Colonic mucosa (tissue), 4 donors: ENCODE measurements at regions not wholly inside any gene's neighbourhood (a gene's known extent, or its start where the extent isn't known, plus 50 kb on each side); places are given as distances from the start of the nearest gene placed in this dataset.

Experiments used
- DNase-seq: peaks from one replicate; pipeline ENCODE4 v3.0.0-alpha.2; 2020
- H3K27ac ChIP-seq: fragments of 200-600 bp; one replicate; pipeline ENCODE4 v1.8.0; 2021
- H3K27me3 ChIP-seq: fragments of 200-600 bp; one replicate; pipeline ENCODE4 v1.8.0; 2021
- H3K36me3 ChIP-seq: fragments of 200-600 bp; one replicate; pipeline ENCODE4 v1.8.0; 2021
- H3K4me1 ChIP-seq: fragments of 200-600 bp; one replicate; pipeline ENCODE4 v1.8.0; 2021; ENCODE audit warnings: mild to moderate bottlenecking
- H3K4me3 ChIP-seq: fragments of 200-600 bp; one replicate; pipeline ENCODE4 v1.8.0; 2021
- H3K9ac ChIP-seq, 2 donors: one replicate each; pipeline ENCODE4 v1.7.0; 2013; ENCODE audit warnings: control low read depth in 2 of 2, low read depth in 2 of 2, low read length in 2 of 2
- H3K9me3 ChIP-seq: fragments of 200-600 bp; one replicate; pipeline ENCODE4 v1.8.0; 2021
- intact Hi-C: fragments of 100-400 bp; cut with DNase I; formaldehyde crosslinking; loops from one replicate; pipeline ENCODE4 v1.14.1; 2022
- TF ChIP-seq, protein P1 (sequence below): fragments of 200-600 bp; IDR thresholded peaks from one replicate; pipeline ENCODE4 v1.8.0; 2022; ENCODE audit warnings: antibody characterized with exemption, mild to moderate bottlenecking
- donor health status: healthy.
- donor health status: DM: no; HTN: no; CAD: no.
- donor health status: DM: no; HTN: no; CAD: no.

DNA sequence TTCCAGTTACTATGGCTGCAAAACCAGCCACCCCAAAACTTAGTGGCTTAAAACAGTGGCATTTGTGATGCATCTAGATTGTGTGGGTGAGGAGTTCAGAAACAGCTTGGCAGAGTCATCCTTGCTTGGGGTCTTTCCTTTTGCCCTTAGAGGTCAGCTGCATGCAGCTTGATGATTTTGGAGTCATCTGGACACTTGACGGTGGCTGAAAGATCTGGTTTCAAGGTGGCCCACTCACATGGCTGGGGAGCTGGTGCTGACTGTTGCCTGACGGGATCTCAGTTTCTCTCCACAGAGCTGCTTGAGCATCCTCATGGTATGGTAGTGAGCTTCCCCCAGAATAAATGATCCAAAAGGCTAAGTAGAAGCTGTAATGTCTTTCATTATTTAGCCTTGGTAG is 191.3 kb upstream of the GALNT17 start:
- TF ChIP-seq, protein P1, sequence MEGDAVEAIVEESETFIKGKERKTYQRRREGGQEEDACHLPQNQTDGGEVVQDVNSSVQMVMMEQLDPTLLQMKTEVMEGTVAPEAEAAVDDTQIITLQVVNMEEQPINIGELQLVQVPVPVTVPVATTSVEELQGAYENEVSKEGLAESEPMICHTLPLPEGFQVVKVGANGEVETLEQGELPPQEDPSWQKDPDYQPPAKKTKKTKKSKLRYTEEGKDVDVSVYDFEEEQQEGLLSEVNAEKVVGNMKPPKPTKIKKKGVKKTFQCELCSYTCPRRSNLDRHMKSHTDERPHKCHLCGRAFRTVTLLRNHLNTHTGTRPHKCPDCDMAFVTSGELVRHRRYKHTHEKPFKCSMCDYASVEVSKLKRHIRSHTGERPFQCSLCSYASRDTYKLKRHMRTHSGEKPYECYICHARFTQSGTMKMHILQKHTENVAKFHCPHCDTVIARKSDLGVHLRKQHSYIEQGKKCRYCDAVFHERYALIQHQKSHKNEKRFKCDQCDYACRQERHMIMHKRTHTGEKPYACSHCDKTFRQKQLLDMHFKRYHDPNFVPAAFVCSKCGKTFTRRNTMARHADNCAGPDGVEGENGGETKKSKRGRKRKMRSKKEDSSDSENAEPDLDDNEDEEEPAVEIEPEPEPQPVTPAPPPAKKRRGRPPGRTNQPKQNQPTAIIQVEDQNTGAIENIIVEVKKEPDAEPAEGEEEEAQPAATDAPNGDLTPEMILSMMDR = no peak
- no peak for DNase-seq
- Histone ChIP-seq H3K9ac (no peak overlapping the region), H3K9me3 (no peaks in the 10 kb centered on the region), H3K27ac (no peak overlapping the region), H3K4me1 (no peaks in the 10 kb centered on the region), H3K27me3 (no peaks in the 10 kb centered on the region), H3K4me3 (no peak overlapping the region), H3K36me3 (no peaks in the 10 kb centered on the region)
- intact Hi-C loops = no loop called here

DNA sequence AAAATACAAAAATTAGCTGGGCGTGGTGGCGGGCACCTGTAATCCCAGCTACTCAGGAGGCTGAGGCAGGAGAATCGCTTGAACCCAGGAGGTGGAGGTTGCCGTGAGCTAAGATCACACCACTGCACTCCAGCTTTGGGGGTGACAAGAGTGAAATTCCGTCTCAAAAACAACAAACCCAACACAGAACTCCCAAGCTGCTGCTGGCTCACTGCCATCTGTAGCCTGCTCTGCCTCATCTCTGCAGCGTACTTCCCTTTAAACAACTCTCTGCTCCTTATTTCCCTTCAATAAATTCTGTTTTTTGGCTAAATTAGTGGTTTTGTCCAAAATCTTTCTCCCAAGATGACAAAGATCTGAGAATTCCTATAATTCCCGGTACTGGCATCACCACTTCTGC is 189.2 kb upstream of the GALNT17 start:
- no peak for DNase-seq
- H3K27ac ChIP-seq = no peak overlapping the region
- no peaks in the 10 kb centered on the region for H3K36me3 ChIP-seq
- H3K9me3 ChIP-seq = no peaks in the 10 kb centered on the region
- intact Hi-C loops = no loop called here
- TF ChIP-seq, protein P1 = no peak
- H3K4me1 ChIP-seq = no peaks in the 10 kb centered on the region
- no peak overlapping the region for H3K9ac ChIP-seq
- H3K4me3 ChIP-seq = no peak overlapping the region
- no peaks in the 10 kb centered on the region for H3K27me3 ChIP-seq

DNA sequence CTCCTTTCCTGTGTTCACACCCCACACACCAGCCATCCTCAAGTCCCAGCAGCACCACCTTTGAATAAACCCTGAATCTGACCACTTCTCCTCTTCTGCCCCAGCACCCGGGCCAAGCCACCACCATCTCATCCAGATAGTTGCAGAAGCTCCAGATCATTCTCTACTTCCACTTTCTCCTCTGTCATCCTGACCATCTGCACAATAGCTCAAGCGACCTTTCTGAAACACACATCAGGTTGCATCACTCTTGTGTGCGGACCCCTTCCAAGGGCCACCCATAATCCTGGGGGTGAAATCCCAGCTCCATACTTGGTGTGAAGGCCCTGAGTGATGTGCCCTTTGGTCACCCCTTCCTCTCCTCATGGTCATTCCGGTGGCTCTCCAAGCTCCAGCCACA is 187.4 kb upstream of the GALNT17 start:
- Histone ChIP-seq H3K4me1 (no peaks in the 10 kb centered on the region), H3K4me3 (no peak overlapping the region)
- intact Hi-C loops = no loop called here

DNA sequence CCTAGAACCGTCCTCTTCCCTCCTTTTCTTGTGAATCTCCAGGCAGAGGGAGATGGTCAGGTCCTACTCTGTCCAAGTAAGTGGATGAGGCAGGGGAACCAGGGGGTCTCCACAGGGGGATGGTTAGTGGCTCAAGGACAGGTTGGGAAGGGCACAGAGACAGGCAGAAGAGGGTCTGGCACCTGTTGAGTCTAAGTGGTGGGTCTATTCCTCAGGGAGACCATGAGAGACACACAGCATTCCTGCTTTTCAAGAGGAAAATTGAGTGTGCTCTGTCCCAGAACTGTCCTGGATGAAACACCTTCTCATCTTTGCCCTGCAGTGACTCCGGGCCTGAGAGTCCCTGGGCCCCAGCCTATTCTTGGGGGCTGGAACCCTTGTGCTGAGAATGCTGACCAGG is 184.8 kb upstream of the GALNT17 start:
- Histone ChIP-seq H3K4me3 (no peak overlapping the region), H3K9ac (no peak overlapping the region), H3K27ac (no peak overlapping the region), H3K27me3 (no peaks in the 10 kb centered on the region), H3K4me1 (no peaks in the 10 kb centered on the region), H3K9me3 (no peaks in the 10 kb centered on the region), H3K36me3 (no peaks in the 10 kb centered on the region)
- intact Hi-C loops = no loop called here
- DNase-seq = no peak
- TF ChIP-seq, protein P1 = no peak

More for the DNA sequence above, 187.4 kb upstream of the GALNT17 start:
- H3K27me3 ChIP-seq = no peaks in the 10 kb centered on the region
- no peaks in the 10 kb centered on the region for H3K36me3 ChIP-seq
- no peak for DNase-seq
- H3K27ac ChIP-seq = no peak overlapping the region
- TF ChIP-seq, protein P1 = no peak
- H3K9me3 ChIP-seq = no peaks in the 10 kb centered on the region
- H3K9ac ChIP-seq = no peak overlapping the region

DNA sequence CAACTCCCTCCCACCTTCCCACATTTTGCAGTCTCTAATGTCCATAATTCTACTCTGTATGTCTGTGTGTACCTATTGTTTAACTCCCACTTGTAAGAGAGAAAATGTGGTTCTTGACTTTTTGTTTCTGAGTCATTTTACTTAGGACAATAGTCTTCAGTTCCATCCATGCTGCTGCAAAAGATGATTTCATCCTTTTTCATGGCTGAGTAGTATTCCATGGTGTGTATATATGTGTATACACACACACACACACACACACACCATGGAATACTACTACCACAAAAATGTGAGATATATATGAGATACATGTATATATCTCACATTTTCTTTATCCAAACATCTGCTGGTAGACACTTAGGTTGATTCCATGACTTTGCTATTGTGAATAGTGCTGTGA is 182.1 kb upstream of the GALNT17 start:
- Histone ChIP-seq H3K9me3 (no peaks in the 10 kb centered on the region), H3K4me3 (no peak overlapping the region), H3K9ac (no peak overlapping the region), H3K27me3 (no peaks in the 10 kb centered on the region), H3K36me3 (no peaks in the 10 kb centered on the region), H3K27ac (no peak overlapping the region), H3K4me1 (no peaks in the 10 kb centered on the region)
- no peak for DNase-seq
- intact Hi-C loops = no loop called here
- TF ChIP-seq, protein P1 = no peak
